Osteocyte (in vitro differentiated cells): ENCODE measurements at regions not wholly inside any gene's neighbourhood (a gene's known extent, or its start where the extent isn't known, plus 50 kb on each side); places are given as distances from the start of the nearest gene placed in this dataset.

Source experiments
- DNase-seq: peaks from one replicate; pipeline ENCODE4 v3.0.0; 2021; ENCODE audit warnings: mixed read lengths; ENCODE audit not compliant: unreplicated experiment; ENCODE audit errors: extremely low spot score
- H3K27ac Mint-ChIP-seq: one replicate; pipeline ENCODE4 v1.8.0; 2021; ENCODE audit warnings: mild to moderate bottlenecking, mixed read lengths; ENCODE audit not compliant: unreplicated experiment
- H3K27me3 Mint-ChIP-seq: one replicate; pipeline ENCODE4 v1.8.0; 2021; ENCODE audit warnings: mixed read lengths; ENCODE audit not compliant: unreplicated experiment
- H3K36me3 Mint-ChIP-seq: one replicate; pipeline ENCODE4 v1.8.0; 2021; ENCODE audit warnings: mixed read lengths; ENCODE audit not compliant: unreplicated experiment
- H3K4me1 Mint-ChIP-seq: one replicate; pipeline ENCODE4 v1.8.0; 2021; ENCODE audit warnings: mixed read lengths; ENCODE audit not compliant: unreplicated experiment
- H3K4me3 Mint-ChIP-seq: one replicate; pipeline ENCODE4 v1.8.0; 2021; ENCODE audit warnings: mild to moderate bottlenecking, moderate library complexity, mixed read lengths; ENCODE audit not compliant: unreplicated experiment
- H3K9me3 Mint-ChIP-seq: one replicate; pipeline ENCODE4 v1.8.0; 2021; ENCODE audit warnings: mixed read lengths; ENCODE audit not compliant: unreplicated experiment
- CTCF ChIP-seq: fragments of 200-600 bp; sonication (generic); IDR thresholded peaks from 2 replicates; pipeline ENCODE4 v1.5.0; 2021; ENCODE audit warnings: antibody characterized with exemption, mild to moderate bottlenecking, moderate library complexity

GRCh38 chr20:63101781-63102720 lies 95.3 kb upstream of the BHLHE23 start:
- Mint-ChIP-seq H3K9me3 (no peaks in the 10 kb centered on the region), H3K36me3 (no peaks in the 10 kb centered on the region), H3K4me3 (peak overlapping the region; percentile 79), H3K4me1 (peaks cover 7% of the 10 kb centered on the region), H3K27me3 (no peaks in the 10 kb centered on the region), H3K27ac (peak overlapping the region; percentile 44)
- DNase-seq: peak; percentile 71
- TF ChIP-seq CTCF: no peak

- H3K27ac Mint-ChIP-seq: no peak overlapping the region
- H3K36me3 Mint-ChIP-seq: no peaks in the 10 kb centered on the region
- no peak for TF ChIP-seq CTCF
- H3K4me3 Mint-ChIP-seq: no peak overlapping the region
- DNase-seq: peak; percentile 84
- no peaks in the 10 kb centered on the region for H3K27me3 Mint-ChIP-seq
- H3K4me1 Mint-ChIP-seq: peaks cover 7% of the 10 kb centered on the region
- H3K9me3 Mint-ChIP-seq: no peaks in the 10 kb centered on the region
Observed at GRCh38 chr20:63100926-63101699, 94.3 kb upstream of the BHLHE23 start.

DNA sequence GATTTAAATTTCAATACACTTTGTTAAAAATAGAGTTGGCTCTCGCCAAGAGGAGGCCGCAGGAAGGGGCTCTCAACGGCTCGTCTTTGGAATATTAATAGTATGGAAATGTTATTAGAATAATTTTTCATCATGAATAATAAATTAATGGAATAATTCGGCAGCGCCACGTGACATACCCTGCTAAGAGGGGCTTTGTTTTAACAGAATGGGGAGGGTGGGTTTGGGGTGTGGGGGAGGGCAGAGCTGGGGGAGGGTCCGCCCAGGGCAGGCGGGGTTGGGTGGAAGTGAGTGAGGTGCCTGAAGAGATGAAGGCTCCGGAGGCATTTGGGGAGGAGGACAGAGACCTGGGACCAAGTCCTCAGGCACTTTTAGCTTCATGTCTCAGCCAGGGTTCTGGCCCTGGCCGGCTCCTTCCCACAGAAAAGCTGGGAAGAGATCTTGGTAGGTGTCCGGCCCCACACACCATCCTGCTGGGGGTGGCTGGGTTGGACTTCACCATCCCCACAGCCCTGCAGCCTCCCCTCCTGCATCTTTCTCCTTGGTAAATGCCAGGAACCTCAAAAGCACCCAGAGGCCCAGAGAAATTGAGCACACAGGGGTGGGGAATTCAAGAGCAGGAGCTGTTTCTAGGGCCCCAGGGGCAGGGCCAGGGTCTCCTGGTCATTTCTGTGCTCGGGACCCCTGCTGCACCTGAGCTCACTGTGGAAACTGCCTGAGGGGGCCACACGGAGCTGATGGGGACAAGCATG lies 93.6 kb upstream of the BHLHE23 start:
- Mint-ChIP-seq H3K36me3 (no peaks in the 10 kb centered on the region), H3K27me3 (no peaks in the 10 kb centered on the region), H3K4me3 (no peak overlapping the region), H3K9me3 (no peaks in the 10 kb centered on the region), H3K27ac (no peak overlapping the region), H3K4me1 (peaks cover 7% of the 10 kb centered on the region)
- peak; percentile 73 for DNase-seq
- no peak for TF ChIP-seq CTCF

GRCh38 chr20:63099456-63100173 lies 92.9 kb upstream of the BHLHE23 start:
- TF ChIP-seq CTCF: no peak
- peak; percentile 77 for DNase-seq
- Mint-ChIP-seq H3K27ac (no peak overlapping the region), H3K4me3 (no peak overlapping the region), H3K27me3 (peaks cover 5% of the 10 kb centered on the region), H3K36me3 (no peaks in the 10 kb centered on the region), H3K4me1 (peaks cover 7% of the 10 kb centered on the region), H3K9me3 (no peaks in the 10 kb centered on the region)
